GM12878 (cell line): ENCODE measurements at regions not wholly inside any gene's neighbourhood (a gene's known extent, or its start where the extent isn't known, plus 50 kb on each side); places are given as distances from the start of the nearest gene placed in this dataset.
A peak's percentile ranks its signal among the peaks of the same experiment; 100 is the strongest.

ENCODE experiments used
- ATAC-seq: fragments of 200-7000 bp; cut with Tn5 transposase; 3 replicates; pipeline ENCODE4 v1.9.1; 2020; ENCODE audit warnings: mild to moderate bottlenecking, moderate library complexity
- BruUV-seq: library from RNA; stranded (reverse); fragments of 400-500 nt; replicated peaks from 2 replicates; lab custom pipeline; 2021; lab: Mats Ljungman, UMichigan
- CTCF ChIA-PET: fragments of 300-600 bp; sonication (Branson Sonifier 250); formaldehyde crosslinking; extraction: SDS; loops from one replicate; lab custom pipeline; 2021; ENCODE audit warnings: inconsistent platforms; lab: Yijun Ruan, JAX
- POLR2A ChIA-PET: fragments of 350-600 bp; formaldehyde crosslinking; extraction: SDS; loops from one replicate; lab custom pipeline; 2021; ENCODE audit warnings: inconsistent platforms; lab: Charles Lee
- RAD21 ChIA-PET: fragments of 300-600 bp; sonication (Branson Sonifier 250); formaldehyde crosslinking; loops from one replicate; lab custom pipeline; 2023; ENCODE audit warnings: antibody characterized with exemption; ENCODE audit not compliant: unreplicated experiment; lab: Charles Lee
- SMC1A ChIA-PET: fragments of 300-600 bp; sonication (Branson Sonifier 250); formaldehyde crosslinking; loops from one replicate; lab custom pipeline; 2023; ENCODE audit not compliant: unreplicated experiment, uncharacterized antibody; lab: Charles Lee
- DNase-seq: peaks from one replicate; pipeline ENCODE4 v3.0.0-alpha.2; 2011; ENCODE audit warnings: low read depth, low spot score
- FAIRE-seq: peaks from 3 replicates; lab custom pipeline; 2011; peaks lifted over from hg19 to GRCh38; lab: Jason Lieb, UNC
- H2AFZ ChIP-seq: 2 replicates; pipeline ENCODE4 v1.6.0; 2011; ENCODE audit warnings: low read depth, low read length, control low read depth; ENCODE audit not compliant: control insufficient read depth
- H3K27ac ChIP-seq: 2 replicates; pipeline ENCODE4 v1.5.1; 2011; ENCODE audit warnings: control low read depth; ENCODE audit not compliant: control insufficient read depth, insufficient read depth
- H3K27me3 ChIP-seq, 2 experiments: replicated peaks in 1 of 2; 2 replicates each; pipeline versions ENCODE4 v1.6.0 to v1.6.1; 2011; ENCODE audit warnings: low read length in 1 of 2; ENCODE audit not compliant: control insufficient read depth in 2 of 2, insufficient read depth in 2 of 2
- H3K36me3 ChIP-seq, 2 experiments: 2 replicates each; pipeline ENCODE4 v1.5.1; 2011; ENCODE audit warnings: low read length in 1 of 2; ENCODE audit not compliant: control insufficient read depth in 2 of 2, insufficient read depth in 2 of 2
- H3K4me1 ChIP-seq: 2 replicates; pipeline ENCODE4 v1.6.1; 2011; ENCODE audit warnings: mild to moderate bottlenecking, low read length, moderate library complexity, mixed read lengths; ENCODE audit not compliant: control insufficient read depth, insufficient read depth
- H3K4me2 ChIP-seq: 2 replicates; pipeline ENCODE4 v1.6.0; 2011; ENCODE audit warnings: control low read depth; ENCODE audit not compliant: control insufficient read depth, insufficient read depth
- H3K4me3 ChIP-seq: fragments of 200-600 bp; sonication (generic); 2 replicates; pipeline ENCODE4 v1.5.1; 2016
- H3K79me2 ChIP-seq: 2 replicates; pipeline ENCODE4 v1.6.0; 2011; ENCODE audit warnings: low read length; ENCODE audit not compliant: control insufficient read depth, insufficient read depth
- H3K9ac ChIP-seq: 2 replicates; pipeline ENCODE4 v1.8.0; 2011; ENCODE audit warnings: low read length, control low read depth, mixed read lengths; ENCODE audit not compliant: control insufficient read depth, insufficient read depth
- H3K9me3 ChIP-seq: replicated peaks from 3 replicates; pipeline ENCODE4 v1.5.1; 2011; ENCODE audit warnings: mild to moderate bottlenecking, low read length; ENCODE audit not compliant: control insufficient read depth, insufficient read depth
- H4K20me1 ChIP-seq: 2 replicates; pipeline ENCODE4 v1.6.0; 2011; ENCODE audit not compliant: control insufficient read depth, insufficient read depth
- BHLHE40 ChIP-seq, 2 experiments: fragments of 450-650 bp in 1 of 2; IDR thresholded peaks; 2 replicates each; pipeline ENCODE4 v1.6.1; 2011 to 2017; ENCODE audit warnings: low read depth in 2 of 2, borderline replicate concordance in 1 of 2, improper control_type of control experiment in 1 of 2, low read length in 1 of 2, mild to moderate bottlenecking in 1 of 2
- CHD4 ChIP-seq: fragments of 200-600 bp; sonication (generic); IDR thresholded peaks from 2 replicates; pipeline ENCODE4 v1.6.1; 2016; ENCODE audit warnings: mild to moderate bottlenecking
- EZH2 ChIP-seq: IDR thresholded peaks from 2 replicates; pipeline ENCODE4 v1.6.1; 2012; ENCODE audit warnings: low read depth, mild to moderate bottlenecking, control low read depth, inconsistent platforms, low read length, borderline replicate concordance; ENCODE audit not compliant: control insufficient read depth
- FOXM1 ChIP-seq: IDR thresholded peaks from 2 replicates; pipeline ENCODE4 v1.6.1; 2012; ENCODE audit warnings: low read depth, mild to moderate bottlenecking, inconsistent platforms, low read length, moderate library complexity
- GABPA ChIP-seq: IDR thresholded peaks from 2 replicates; pipeline ENCODE4 v1.6.1; 2014; ENCODE audit warnings: antibody characterized with exemption, low read depth, mild to moderate bottlenecking, inconsistent platforms
- IKZF1 ChIP-seq: fragments of 450-650 bp; conservative IDR thresholded peaks from 2 replicates; pipeline ENCODE4 v1.6.1; 2017; ENCODE audit warnings: antibody characterized with exemption, mild to moderate bottlenecking
- JUNB ChIP-seq: IDR thresholded peaks from 2 replicates; pipeline ENCODE4 v1.6.1; 2016; ENCODE audit warnings: antibody characterized with exemption, mild to moderate bottlenecking
- JUND ChIP-seq: IDR thresholded peaks from 2 replicates; pipeline ENCODE4 v1.6.1; 2012; ENCODE audit warnings: low read depth, mild to moderate bottlenecking, low read length, improper control_type of control experiment, moderate library complexity
- MEF2B ChIP-seq: fragments of 450-650 bp; IDR thresholded peaks from 2 replicates; pipeline ENCODE4 v1.6.1; 2018; ENCODE audit warnings: mild to moderate bottlenecking, moderate library complexity; ENCODE audit not compliant: partially characterized antibody, poor library complexity, severe bottlenecking
- MYC ChIP-seq: IDR thresholded peaks from 2 replicates; pipeline ENCODE4 v1.6.1; 2011; ENCODE audit warnings: mild to moderate bottlenecking, low read length, moderate library complexity, inconsistent platforms; ENCODE audit not compliant: insufficient read depth, insufficient replicate concordance, insufficient read length, severe bottlenecking
- NR2C1 ChIP-seq: fragments of 450-650 bp; IDR thresholded peaks from 2 replicates; pipeline ENCODE4 v1.6.1; 2017; ENCODE audit warnings: antibody characterized with exemption, mild to moderate bottlenecking, moderate library complexity
- POLR2A ChIP-seq: IDR thresholded peaks from 2 replicates; pipeline ENCODE4 v1.6.1; 2011; ENCODE audit warnings: low read depth, mild to moderate bottlenecking, low read length
- POLR2AphosphoS2 ChIP-seq: IDR thresholded peaks from 2 replicates; pipeline ENCODE4 v1.6.1; 2011; ENCODE audit warnings: low read depth, mild to moderate bottlenecking, low read length, improper control_type of control experiment, moderate library complexity
- RUNX3 ChIP-seq: IDR thresholded peaks from 2 replicates; pipeline ENCODE4 v1.6.1; 2012; ENCODE audit warnings: low read length, inconsistent platforms
- SMC3 ChIP-seq: IDR thresholded peaks from 2 replicates; pipeline ENCODE4 v1.6.1; 2011; ENCODE audit warnings: low read length, improper control_type of control experiment, borderline replicate concordance
- SREBF1 ChIP-seq: IDR thresholded peaks from 2 replicates; pipeline ENCODE4 v1.6.1; 2012; ENCODE audit warnings: mild to moderate bottlenecking, low read length
- SUPT20H ChIP-seq: IDR thresholded peaks from 2 replicates; pipeline ENCODE4 v1.6.1; 2011; ENCODE audit warnings: low read depth, mild to moderate bottlenecking, low read length, moderate library complexity, borderline replicate concordance; ENCODE audit not compliant: control insufficient read depth
- TBL1XR1 ChIP-seq: IDR thresholded peaks from 2 replicates; pipeline ENCODE4 v1.6.1; 2012; ENCODE audit warnings: low read depth, low read length, improper control_type of control experiment
- ZNF207 ChIP-seq: fragments of 450-650 bp; IDR thresholded peaks from 2 replicates; pipeline ENCODE4 v1.6.1; 2014; ENCODE audit warnings: antibody characterized with exemption, mild to moderate bottlenecking, borderline replicate concordance
- ZNF622 ChIP-seq: fragments of 450-650 bp; IDR thresholded peaks from 2 replicates; pipeline ENCODE4 v1.6.1; 2017; ENCODE audit warnings: mild to moderate bottlenecking, inconsistent platforms
- WGBS: methylation state at CpG from one replicate; pipeline ENCODE4 v1.1.6; 2016; ENCODE audit warnings: low lambda C conversion rate; ENCODE audit not compliant: insufficient replicate concordance, insufficient coverage; ENCODE audit errors: missing lambda C conversion rate; 5-methylcytosine and 5-hydroxymethylcytosine counted together
- in situ Hi-C: fragments of 300-500 bp; cut with MboI; formaldehyde crosslinking; loops from 9 replicates; pipeline ENCODE4 v1.14.3; 2018; ENCODE audit warnings: mixed read lengths
- intact Hi-C: fragments of 100-400 bp; cut with micrococcal nuclease; formaldehyde crosslinking; loops from one replicate; pipeline ENCODE4 v1.14.2; 2022; ENCODE audit not compliant: unreplicated experiment
- TF ChIP-seq, protein P1 (sequence below): fragments of 450-650 bp; IDR thresholded peaks from 2 replicates; pipeline ENCODE4 v1.6.1; 2017; ENCODE audit warnings: mild to moderate bottlenecking, moderate library complexity
- TF ChIP-seq, protein P2 (sequence below): IDR thresholded peaks from 2 replicates; pipeline ENCODE4 v1.6.1; 2011; ENCODE audit warnings: borderline replicate concordance, low read depth, mild to moderate bottlenecking, moderate library complexity, mixed read lengths, low read length; ENCODE audit not compliant: insufficient read depth; ENCODE audit errors: extremely low read length

- Histone ChIP-seq H3K9me3 (no peaks in the 10 kb centered on the region), H3K27ac (no peak overlapping the region), H3K79me2 (no peaks in the 10 kb centered on the region), H3K4me1 (no peaks in the 10 kb centered on the region), H2AFZ (no peak overlapping the region), H3K36me3 (no peaks in the 10 kb centered on the region), H3K9ac (no peak overlapping the region), H4K20me1 (no peaks in the 10 kb centered on the region), H3K4me2 (no peak overlapping the region), H3K27me3 (no peaks in the 10 kb centered on the region; a peak in 1 of 4 replicates), H3K4me3 (no peak overlapping the region)
- in situ Hi-C loops = no loop called here
- intact Hi-C loops = no loop called here
- SMC1A ChIA-PET = no interaction called here
- DNase-seq = no peak
- no TSS peak for BruUV-seq
- 13% methylated on average over 8 of the region's 8 CpGs for WGBS
- FAIRE-seq = no peak
- RAD21 ChIA-PET = no interaction called here
- CTCF ChIA-PET = no interaction called here
- POLR2A ChIA-PET = no interaction called here
- ATAC-seq = peak; percentile 83
- no peak for TF ChIP-seq FOXM1
- TF ChIP-seq POLR2A = no peak
- no peak for TF ChIP-seq ZNF622
- TF ChIP-seq JUNB = peak; percentile 19; the same call in 1 of the 2 replicates
- no peak for TF ChIP-seq BHLHE40 (IDR thresholded peaks at IDR 0.05; ENCODE audit: borderline replicate concordance in 1 of 2, low read depth in 2 of 2, low read length in 1 of 2)
- TF ChIP-seq MEF2B = no peak
- TF ChIP-seq SUPT20H = no peak
- TF ChIP-seq MYC = no peak
- TF ChIP-seq SMC3 = no peak
- peak; percentile 58 for TF ChIP-seq RUNX3
- no peak for TF ChIP-seq GABPA
- TF ChIP-seq IKZF1 = no peak
- TF ChIP-seq SREBF1 = no peak
- no peak for TF ChIP-seq JUND
- TF ChIP-seq ZNF207 = no peak
- TF ChIP-seq, protein P1, sequence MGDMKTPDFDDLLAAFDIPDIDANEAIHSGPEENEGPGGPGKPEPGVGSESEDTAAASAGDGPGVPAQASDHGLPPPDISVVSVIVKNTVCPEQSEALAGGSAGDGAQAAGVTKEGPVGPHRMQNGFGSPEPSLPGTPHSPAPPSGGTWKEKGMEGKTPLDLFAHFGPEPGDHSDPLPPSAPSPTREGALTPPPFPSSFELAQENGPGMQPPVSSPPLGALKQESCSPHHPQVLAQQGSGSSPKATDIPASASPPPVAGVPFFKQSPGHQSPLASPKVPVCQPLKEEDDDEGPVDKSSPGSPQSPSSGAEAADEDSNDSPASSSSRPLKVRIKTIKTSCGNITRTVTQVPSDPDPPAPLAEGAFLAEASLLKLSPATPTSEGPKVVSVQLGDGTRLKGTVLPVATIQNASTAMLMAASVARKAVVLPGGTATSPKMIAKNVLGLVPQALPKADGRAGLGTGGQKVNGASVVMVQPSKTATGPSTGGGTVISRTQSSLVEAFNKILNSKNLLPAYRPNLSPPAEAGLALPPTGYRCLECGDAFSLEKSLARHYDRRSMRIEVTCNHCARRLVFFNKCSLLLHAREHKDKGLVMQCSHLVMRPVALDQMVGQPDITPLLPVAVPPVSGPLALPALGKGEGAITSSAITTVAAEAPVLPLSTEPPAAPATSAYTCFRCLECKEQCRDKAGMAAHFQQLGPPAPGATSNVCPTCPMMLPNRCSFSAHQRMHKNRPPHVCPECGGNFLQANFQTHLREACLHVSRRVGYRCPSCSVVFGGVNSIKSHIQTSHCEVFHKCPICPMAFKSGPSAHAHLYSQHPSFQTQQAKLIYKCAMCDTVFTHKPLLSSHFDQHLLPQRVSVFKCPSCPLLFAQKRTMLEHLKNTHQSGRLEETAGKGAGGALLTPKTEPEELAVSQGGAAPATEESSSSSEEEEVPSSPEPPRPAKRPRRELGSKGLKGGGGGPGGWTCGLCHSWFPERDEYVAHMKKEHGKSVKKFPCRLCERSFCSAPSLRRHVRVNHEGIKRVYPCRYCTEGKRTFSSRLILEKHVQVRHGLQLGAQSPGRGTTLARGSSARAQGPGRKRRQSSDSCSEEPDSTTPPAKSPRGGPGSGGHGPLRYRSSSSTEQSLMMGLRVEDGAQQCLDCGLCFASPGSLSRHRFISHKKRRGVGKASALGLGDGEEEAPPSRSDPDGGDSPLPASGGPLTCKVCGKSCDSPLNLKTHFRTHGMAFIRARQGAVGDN = no peak
- no peak for TF ChIP-seq NR2C1
- TF ChIP-seq CHD4 = no peak
- TF ChIP-seq EZH2 = no peak
- TF ChIP-seq, protein P2, sequence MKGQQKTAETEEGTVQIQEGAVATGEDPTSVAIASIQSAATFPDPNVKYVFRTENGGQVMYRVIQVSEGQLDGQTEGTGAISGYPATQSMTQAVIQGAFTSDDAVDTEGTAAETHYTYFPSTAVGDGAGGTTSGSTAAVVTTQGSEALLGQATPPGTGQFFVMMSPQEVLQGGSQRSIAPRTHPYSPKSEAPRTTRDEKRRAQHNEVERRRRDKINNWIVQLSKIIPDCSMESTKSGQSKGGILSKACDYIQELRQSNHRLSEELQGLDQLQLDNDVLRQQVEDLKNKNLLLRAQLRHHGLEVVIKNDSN = no peak
- no peak for TF ChIP-seq TBL1XR1
- no peak for TF ChIP-seq POLR2AphosphoS2
Measured at GRCh38 chr6:48027704-48028435, 83.1 kb downstream of the PTCHD4 start.
